Progenitor cell of endocrine pancreas (in vitro differentiated cells): ENCODE measurements at regions not wholly inside any gene's neighbourhood (a gene's known extent, or its start where the extent isn't known, plus 50 kb on each side); places are given as distances from the start of the nearest gene placed in this dataset.

ENCODE experiments used
- DNase-seq: peaks from one replicate; pipeline ENCODE4 v3.0.0; 2021; ENCODE audit warnings: low spot score; ENCODE audit not compliant: unreplicated experiment
- H3K27ac Mint-ChIP-seq: 2 replicates; pipeline ENCODE4 v1.8.0; 2021; ENCODE audit warnings: mild to moderate bottlenecking, moderate library complexity, mixed read lengths
- H3K27me3 Mint-ChIP-seq: 2 replicates; pipeline ENCODE4 v1.8.0; 2021; ENCODE audit warnings: mixed read lengths
- H3K36me3 Mint-ChIP-seq: 2 replicates; pipeline ENCODE4 v1.8.0; 2022; ENCODE audit warnings: mixed read lengths; ENCODE audit not compliant: insufficient read depth
- H3K4me1 Mint-ChIP-seq: 2 replicates; pipeline ENCODE4 v1.8.0; 2021; ENCODE audit warnings: low read depth, mixed read lengths
- H3K4me3 Mint-ChIP-seq: 2 replicates; pipeline ENCODE4 v1.8.0; 2021; ENCODE audit warnings: low read depth, mild to moderate bottlenecking, moderate library complexity, mixed read lengths
- H3K9me3 Mint-ChIP-seq: 2 replicates; pipeline ENCODE4 v1.8.0; 2021; ENCODE audit warnings: low read depth, mixed read lengths
- CTCF ChIP-seq: fragments of 200-600 bp; sonication (generic); IDR thresholded peaks from one replicate; pipeline ENCODE4 v1.5.0; 2021; ENCODE audit warnings: antibody characterized with exemption, mild to moderate bottlenecking; ENCODE audit not compliant: unreplicated experiment

GRCh38 chr4:35315419-35315818 is 928.9 kb downstream of the ARAP2 start:
- peaks cover 4% of the 10 kb centered on the region for H3K9me3 Mint-ChIP-seq
- no peak overlapping the region for H3K4me3 Mint-ChIP-seq
- no peaks in the 10 kb centered on the region for H3K36me3 Mint-ChIP-seq
- H3K4me1 Mint-ChIP-seq: no peaks in the 10 kb centered on the region
- H3K27ac Mint-ChIP-seq: no peak overlapping the region
- no peak for DNase-seq
- peaks cover 3% of the 10 kb centered on the region for H3K27me3 Mint-ChIP-seq
- no peak for TF ChIP-seq CTCF

- H3K4me1 Mint-ChIP-seq: no peaks in the 10 kb centered on the region
- H3K36me3 Mint-ChIP-seq: no peaks in the 10 kb centered on the region
- no peak for TF ChIP-seq CTCF
- no peak overlapping the region for H3K27ac Mint-ChIP-seq
- H3K27me3 Mint-ChIP-seq: no peaks in the 10 kb centered on the region
- H3K4me3 Mint-ChIP-seq: no peak overlapping the region
- DNase-seq: no peak
- H3K9me3 Mint-ChIP-seq: no peaks in the 10 kb centered on the region
These were observed 918.3 kb downstream of the ARAP2 start for GRCh38 chr4:35325908-35326453.

- Mint-ChIP-seq H3K27me3 (no peaks in the 10 kb centered on the region), H3K27ac (no peak overlapping the region), H3K4me1 (no peaks in the 10 kb centered on the region), H3K4me3 (no peak overlapping the region), H3K36me3 (no peaks in the 10 kb centered on the region), H3K9me3 (no peaks in the 10 kb centered on the region)
- no peak for DNase-seq
- no peak for TF ChIP-seq CTCF
These were observed 901.5 kb downstream of the ARAP2 start for GRCh38 chr4:35342833-35343232.

GRCh38 chr4:35347276-35347675 is 897.0 kb downstream of the ARAP2 start:
- Mint-ChIP-seq H3K27me3 (no peaks in the 10 kb centered on the region), H3K36me3 (no peaks in the 10 kb centered on the region), H3K27ac (no peak overlapping the region), H3K9me3 (peaks cover 19% of the 10 kb centered on the region), H3K4me3 (no peak overlapping the region), H3K4me1 (no peaks in the 10 kb centered on the region)
- DNase-seq: no peak
- TF ChIP-seq CTCF: no peak

- peak overlapping the region; percentile 41 for H3K27ac Mint-ChIP-seq
These were observed 886.2 kb downstream of the ARAP2 start for GRCh38 chr4:35358001-35358584.

More at GRCh38 chr4:35358001-35358584, 886.2 kb downstream of the ARAP2 start:
- TF ChIP-seq CTCF: no peak
- no peaks in the 10 kb centered on the region for H3K27me3 Mint-ChIP-seq
- H3K9me3 Mint-ChIP-seq: peaks cover 23% of the 10 kb centered on the region
- peaks cover 7% of the 10 kb centered on the region for H3K4me1 Mint-ChIP-seq
- no peaks in the 10 kb centered on the region for H3K36me3 Mint-ChIP-seq
- DNase-seq: no peak
- no peak overlapping the region for H3K4me3 Mint-ChIP-seq
